ENCODE measurements at regions not wholly inside any gene's neighbourhood (a gene's known extent, or its start where the extent isn't known, plus 50 kb on each side); places are given as distances from the start of the nearest gene placed in this dataset.

DNA sequence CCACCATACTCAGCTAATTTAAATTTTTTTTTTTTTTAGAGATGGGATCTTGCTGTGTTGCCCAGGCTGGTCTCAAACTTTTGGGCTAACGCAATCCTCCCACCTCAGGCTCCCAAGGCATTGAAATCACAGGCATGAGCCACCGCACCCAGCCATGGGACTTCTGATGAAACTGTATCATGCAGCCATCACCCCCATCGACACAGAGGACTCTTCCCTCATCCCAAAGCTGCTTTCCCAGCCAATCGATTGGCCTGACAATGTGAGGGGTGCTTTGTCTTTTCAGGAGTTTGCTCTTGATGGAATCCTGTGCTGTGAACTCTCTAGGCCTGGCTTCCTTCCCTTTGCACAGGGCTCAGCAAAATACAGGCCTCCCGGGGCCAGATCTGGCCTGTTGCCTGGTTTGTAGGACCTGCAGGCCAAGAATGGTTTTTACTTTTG is 59.6 kb upstream of the NCOR2 start:
- DNase-seq: no peak

DNA sequence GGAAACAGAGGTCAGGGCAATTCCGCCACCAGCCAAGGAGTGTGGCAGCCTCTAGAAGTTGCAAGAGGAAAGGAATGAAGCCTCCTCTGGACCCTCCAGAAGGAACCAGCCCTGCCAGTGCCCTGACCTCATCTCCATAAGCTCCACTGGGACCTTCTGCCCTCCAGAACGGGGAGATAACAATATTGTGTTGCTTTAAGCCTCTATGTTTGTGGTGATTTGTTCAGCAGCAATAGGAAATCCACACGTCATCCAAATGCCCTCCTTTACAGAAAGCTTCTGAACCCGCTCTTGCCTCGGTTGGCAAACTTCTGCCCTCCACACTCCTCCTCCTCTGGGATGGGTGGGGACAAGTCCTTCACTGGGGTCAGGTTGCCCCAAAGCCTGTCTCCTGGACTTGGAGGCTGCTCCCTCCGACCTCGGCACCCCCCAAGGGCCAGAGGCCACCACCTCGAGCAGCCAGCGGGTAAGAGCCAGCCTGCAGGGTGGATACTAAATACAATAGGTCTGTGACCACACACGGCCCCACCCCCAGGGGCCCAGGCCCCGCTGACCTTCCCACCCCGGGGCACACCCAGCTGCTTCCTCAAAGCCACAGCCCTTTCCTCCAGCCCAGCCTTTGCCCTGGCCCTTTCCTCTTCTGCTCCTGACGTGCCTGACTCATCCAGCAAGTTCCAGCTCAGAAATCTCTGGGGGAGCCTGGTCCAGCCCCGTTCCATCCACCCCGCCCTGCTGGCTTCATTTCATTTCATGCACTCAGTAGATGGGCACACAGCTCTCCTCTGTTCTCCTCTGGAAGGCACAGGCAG is 58.7 kb upstream of the NCOR2 start:
- DNase-seq: no peak

DNA sequence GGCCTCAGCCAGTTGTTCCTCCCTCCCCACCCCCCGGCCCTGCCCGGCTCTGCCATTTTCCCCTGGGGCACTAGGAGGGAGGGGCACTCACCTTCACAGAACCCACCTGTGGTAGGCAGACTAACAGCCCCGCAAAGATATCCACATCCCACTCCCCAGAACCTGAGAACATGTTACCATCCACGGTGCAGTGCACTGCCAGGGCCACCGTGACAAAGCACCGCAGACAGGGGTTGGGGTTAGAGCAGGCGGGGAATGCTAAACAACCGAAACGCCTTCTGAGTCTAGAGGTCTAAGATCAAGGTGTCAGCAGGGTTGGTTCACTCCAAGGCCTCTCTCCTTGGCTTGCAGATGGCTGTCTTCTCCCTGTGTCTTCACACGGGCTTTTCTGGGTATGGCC is 57.4 kb upstream of the NCOR2 start:
- no peak for DNase-seq

DNA sequence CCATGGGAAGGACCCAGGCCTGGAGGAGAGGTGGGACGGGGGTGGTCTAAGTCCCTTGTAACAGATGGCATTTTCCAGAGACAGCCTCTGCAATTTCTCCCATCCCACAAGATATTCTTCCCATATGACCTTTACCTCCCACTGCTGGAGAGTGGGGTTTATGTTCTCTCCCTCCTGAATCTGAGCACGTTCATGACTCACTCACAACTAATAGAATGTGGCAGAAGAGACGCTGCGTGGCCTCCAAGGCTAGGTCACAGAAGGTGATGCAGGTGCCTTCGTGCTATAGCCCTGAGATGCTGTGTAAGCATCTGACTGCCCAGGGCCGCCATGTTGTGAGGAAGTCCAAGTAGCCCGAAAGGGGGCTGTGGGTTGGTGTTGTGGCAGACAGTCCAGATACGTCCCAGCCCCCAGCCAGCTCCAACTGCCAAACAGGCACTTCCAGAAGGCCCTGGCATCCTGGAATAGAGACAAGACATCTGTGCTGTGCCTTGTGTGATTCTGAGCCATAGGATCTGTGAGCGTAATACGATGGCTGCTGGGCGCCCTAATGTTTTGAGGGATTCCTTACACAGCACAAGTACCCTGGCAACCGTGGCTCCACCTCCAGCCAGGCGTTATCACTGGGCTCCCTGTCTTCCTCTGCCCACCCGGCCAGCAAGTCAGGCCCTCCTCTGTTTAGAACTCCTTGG is 56.1 kb upstream of the NCOR2 start:
- DNase-seq: no peak

DNA sequence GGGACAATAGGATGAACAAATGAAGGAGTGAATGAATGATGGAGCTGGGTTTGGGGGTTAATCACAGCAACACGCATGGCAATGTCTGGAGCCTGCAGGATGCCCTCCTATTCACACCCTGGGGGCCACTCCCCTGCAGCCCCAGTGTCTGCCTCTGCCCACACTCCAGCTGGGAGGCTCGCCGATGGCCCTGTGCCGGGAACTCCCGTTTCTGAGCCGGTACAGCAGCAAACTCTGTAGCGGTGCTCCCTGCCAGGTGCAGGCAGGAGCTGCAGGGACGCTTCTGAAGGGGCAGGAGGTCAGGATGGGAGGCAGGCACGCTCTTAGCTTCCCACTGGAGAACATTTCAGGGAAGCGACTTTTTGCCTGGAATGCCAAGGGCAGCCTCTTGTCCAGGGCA is 55.4 kb upstream of the NCOR2 start:
- no peak for DNase-seq

DNA sequence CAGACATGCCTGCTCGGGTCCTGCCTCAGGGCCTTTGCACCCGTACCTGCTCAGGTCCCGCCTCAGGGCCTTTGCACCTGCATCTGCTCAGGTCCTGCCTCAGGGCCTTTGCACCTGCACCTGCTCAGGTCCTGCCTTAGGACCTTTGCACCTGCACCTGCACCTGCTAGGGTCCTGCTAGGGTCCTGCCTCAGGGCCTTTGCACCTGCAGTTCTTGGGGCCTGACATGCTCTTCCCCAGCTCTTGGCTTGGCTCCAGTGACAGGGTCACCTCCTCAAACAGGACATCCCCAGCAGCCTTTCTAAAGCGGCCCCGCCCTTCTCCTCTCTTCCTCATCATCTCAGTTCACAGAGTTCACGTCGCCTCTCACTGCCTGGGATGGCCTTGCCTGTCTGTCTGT is 54.9 kb upstream of the NCOR2 start:
- no peak for DNase-seq

DNA sequence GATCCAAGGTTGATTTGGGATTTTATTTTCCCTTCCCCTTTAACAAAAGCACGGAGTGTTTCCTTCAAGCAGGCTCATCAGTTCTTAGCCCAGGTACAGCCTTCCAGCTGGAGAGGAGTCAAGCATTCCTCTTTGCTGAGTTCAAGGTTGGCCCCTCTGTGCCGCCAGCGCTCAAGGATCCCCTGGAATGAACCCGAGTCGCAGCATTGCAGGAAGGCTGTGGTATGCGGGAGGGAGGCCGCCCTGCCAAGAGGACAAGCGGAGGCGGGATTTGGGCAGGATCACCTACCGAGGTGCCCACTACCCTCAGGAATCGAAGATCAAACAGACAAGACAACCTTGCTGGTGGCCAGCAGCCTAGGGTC is 53.9 kb upstream of the NCOR2 start:
- DNase-seq: no peak

DNA sequence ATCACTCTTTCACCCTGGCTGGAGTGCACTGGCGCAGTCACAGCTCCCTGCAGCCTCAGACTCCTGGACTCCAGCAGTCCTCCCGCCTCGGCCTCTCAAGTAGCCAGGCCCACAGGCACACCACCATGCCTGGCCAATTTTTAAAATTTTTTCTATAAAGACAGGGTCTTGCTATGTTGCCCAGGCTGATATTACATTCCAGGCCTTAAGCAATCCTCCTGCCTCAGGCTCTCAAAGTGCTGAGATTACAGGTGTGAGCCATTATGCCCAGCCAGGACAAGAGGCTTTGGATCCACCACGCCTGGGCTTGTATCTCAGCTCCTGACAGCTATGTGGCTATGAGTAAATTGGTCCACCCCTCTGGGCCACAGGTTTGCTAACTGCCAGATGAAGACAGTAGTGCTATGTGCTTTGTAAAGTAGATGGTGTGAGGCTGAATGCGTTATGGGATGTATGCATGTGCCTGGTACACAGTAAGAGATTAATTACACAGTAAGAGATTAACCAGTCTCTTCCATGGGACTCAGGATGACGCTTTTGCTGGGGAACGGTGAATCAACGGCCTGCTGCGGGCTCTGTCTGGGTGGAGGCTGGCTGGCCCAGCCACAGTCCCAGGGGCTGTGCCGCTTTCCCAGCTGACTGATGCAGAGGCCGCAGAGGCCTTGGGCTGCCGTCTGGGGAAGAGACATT is 53.3 kb upstream of the NCOR2 start:
- DNase-seq: no peak

DNA sequence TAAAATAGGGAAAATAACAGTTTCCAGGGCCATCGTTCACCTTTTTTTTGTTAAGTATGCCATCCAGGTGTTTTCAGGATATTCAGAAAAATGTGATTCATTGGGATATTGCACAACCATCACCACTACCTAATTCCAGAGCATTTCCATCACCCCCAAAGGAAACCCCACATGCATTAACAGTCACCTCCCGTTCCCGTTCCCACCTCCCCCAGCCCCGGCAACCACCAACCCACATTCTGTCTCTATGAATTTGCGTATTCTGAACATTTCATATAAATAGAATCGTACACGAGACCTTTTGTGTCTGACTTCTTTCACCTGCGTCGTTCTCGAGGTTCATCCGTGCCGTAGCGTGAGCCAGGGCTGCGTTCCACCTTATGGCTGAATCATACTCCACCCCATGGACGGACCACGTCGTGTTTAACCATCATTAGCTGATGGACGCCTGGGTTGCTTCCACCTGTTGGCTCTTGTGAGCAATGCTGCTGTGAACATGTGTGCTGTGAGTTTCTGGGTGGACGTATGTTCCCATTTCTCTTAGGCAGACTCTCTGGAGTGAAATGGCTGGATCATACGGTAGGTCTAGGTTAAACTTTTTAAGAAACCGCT is 51.0 kb upstream of the NCOR2 start:
- DNase-seq: no peak

DNA sequence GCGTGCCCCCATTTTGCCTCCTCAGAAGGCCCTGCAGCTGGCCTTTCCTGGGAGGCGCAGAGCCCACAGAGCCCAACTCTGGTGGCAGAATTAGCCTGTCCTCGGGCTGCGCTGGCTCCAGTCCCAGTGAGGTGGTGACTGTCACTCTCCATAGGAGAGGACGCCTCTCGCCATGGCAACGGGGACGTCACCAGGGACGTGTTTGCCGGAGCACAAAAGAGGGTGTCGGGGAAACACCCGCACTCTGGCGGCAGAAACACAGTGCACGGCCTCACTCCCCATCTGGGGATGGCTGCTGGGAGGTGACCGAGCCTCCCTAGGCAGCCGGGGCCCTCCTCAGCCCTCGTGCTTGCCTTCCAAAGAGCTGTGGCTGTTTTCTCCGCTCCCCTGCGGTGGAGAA is 50.2 kb upstream of the NCOR2 start:
- peak; percentile 66 to 71 for DNase-seq
